Left lung (tissue), 4 donors: ENCODE measurements at regions not wholly inside any gene's neighbourhood (a gene's known extent, or its start where the extent isn't known, plus 50 kb on each side); places are given as distances from the start of the nearest gene placed in this dataset.
A peak's percentile ranks its signal among the peaks of the same experiment; 100 is the strongest.

ENCODE experiments used
- ATAC-seq: fragments of 200-7000 bp; cut with Tn5 transposase; one replicate; pipeline ENCODE4 v1.9.1; 2020; ENCODE audit warnings: moderate library complexity
- DNase-seq, 4 donors: peaks; one replicate each; pipeline ENCODE4 v3.0.0-alpha.2; 2013 to 2020
- H3K27ac ChIP-seq, 2 donors: fragments of 200-600 bp; sonication (generic) in 1 of 2; one replicate each; pipeline versions ENCODE4 v1.5.0 to v1.8.0; 2020 to 2021
- H3K27me3 ChIP-seq, 2 donors: fragments of 200-600 bp; sonication (generic) in 1 of 2; one replicate each; pipeline versions ENCODE4 v1.5.0 to v1.8.0; 2020 to 2021
- H3K36me3 ChIP-seq, 2 donors: fragments of 200-600 bp; sonication (generic) in 1 of 2; one replicate each; pipeline versions ENCODE4 v1.5.0 to v1.8.0; 2020 to 2021
- H3K4me1 ChIP-seq, 2 donors: fragments of 200-600 bp; one replicate each; pipeline ENCODE4 v1.8.0; 2021
- H3K4me3 ChIP-seq, 2 donors: fragments of 200-600 bp; sonication (generic) in 1 of 2; one replicate each; pipeline versions ENCODE4 v1.5.0 to v1.8.0; 2020 to 2021; ENCODE audit warnings: mild to moderate bottlenecking in 1 of 2
- H3K9me3 ChIP-seq, 2 donors: fragments of 200-600 bp; sonication (generic) in 1 of 2; one replicate each; pipeline versions ENCODE4 v1.5.0 to v1.8.0; 2020 to 2021
- CTCF ChIP-seq, 2 donors: fragments of 200-600 bp; sonication (generic) in 1 of 2; IDR thresholded peaks; one replicate each; pipeline versions ENCODE4 v1.5.0 to v1.8.0; 2021; ENCODE audit warnings: antibody characterized with exemption in 2 of 2
- intact Hi-C, 2 donors: fragments of 100-400 bp; cut with DNase I; formaldehyde crosslinking; loops; one replicate each; pipeline versions ENCODE4 v1.11.2 to v1.14.2; 2022
- donor health status: DM: no; HTN: yes; CAD: no.
- donor health status: DM: no; HTN: no; CAD: no.

GRCh38 chr5:89613222-89613956, 730.4 kb upstream of the MEF2C start:
- intact Hi-C loops, result no loop called here
- DNase-seq, result no peak

GRCh38 chr5:89606939-89607534, 724.1 kb upstream of the MEF2C start:
- H3K36me3 ChIP-seq, result no peaks in the 10 kb centered on the region
- no peaks in the 10 kb centered on the region for H3K4me1 ChIP-seq
- intact Hi-C loops, result no loop called here
- no peak overlapping the region for H3K27ac ChIP-seq
- no peak for ATAC-seq
- H3K27me3 ChIP-seq, result no peaks in the 10 kb centered on the region
- no peak overlapping the region for H3K4me3 ChIP-seq
- no peak for TF ChIP-seq CTCF (IDR thresholded peaks at IDR 0.05)
- peaks cover 0 to 2% of the 10 kb centered on the region in 2 donors for H3K9me3 ChIP-seq
- no peak for DNase-seq

More at GRCh38 chr5:89613222-89613956, 730.4 kb upstream of the MEF2C start:
- Histone ChIP-seq H3K27ac (no peak overlapping the region), H3K4me1 (no peaks in the 10 kb centered on the region), H3K27me3 (no peaks in the 10 kb centered on the region), H3K36me3 (no peaks in the 10 kb centered on the region), H3K9me3 (peaks cover 0 to 2% of the 10 kb centered on the region in 2 donors), H3K4me3 (no peak overlapping the region)
- TF ChIP-seq CTCF (IDR thresholded peaks at IDR 0.05), result no peak
- peak; percentile 68 for ATAC-seq

GRCh38 chr5:89604342-89604741, 721.4 kb upstream of the MEF2C start:
- TF ChIP-seq CTCF (IDR thresholded peaks at IDR 0.05), result no peak
- H3K27ac ChIP-seq, result no peak overlapping the region
- H3K4me1 ChIP-seq, result no peaks in the 10 kb centered on the region
- H3K4me3 ChIP-seq, result no peak overlapping the region
- no peaks in the 10 kb centered on the region for H3K36me3 ChIP-seq
- H3K9me3 ChIP-seq, result no peaks in the 10 kb centered on the region
- ATAC-seq, result no peak
- intact Hi-C loops, result no loop called here
- H3K27me3 ChIP-seq, result no peaks in the 10 kb centered on the region
- DNase-seq, result no peak

- intact Hi-C loops, result no loop called here
- Histone ChIP-seq H3K36me3 (no peaks in the 10 kb centered on the region), H3K27me3 (no peaks in the 10 kb centered on the region), H3K27ac (no peak overlapping the region), H3K9me3 (no peaks in the 10 kb centered on the region), H3K4me3 (no peak overlapping the region), H3K4me1 (no peaks in the 10 kb centered on the region)
- peak in 1 of 4 donors; percentile 39 for DNase-seq
- no peak for TF ChIP-seq CTCF (IDR thresholded peaks at IDR 0.05)
- ATAC-seq, result no peak
Measured at GRCh38 chr5:89601880-89602279, 718.9 kb upstream of the MEF2C start.

- H3K36me3 ChIP-seq, result no peaks in the 10 kb centered on the region
- ATAC-seq (no peak), DNase-seq (no peak)
- intact Hi-C loops, result no loop called here
- H3K27ac ChIP-seq, result no peak overlapping the region
- no peak for TF ChIP-seq CTCF (IDR thresholded peaks at IDR 0.05)
- H3K27me3 ChIP-seq, result no peaks in the 10 kb centered on the region
- H3K4me3 ChIP-seq, result no peak overlapping the region
- H3K4me1 ChIP-seq, result no peaks in the 10 kb centered on the region
- no peaks in the 10 kb centered on the region for H3K9me3 ChIP-seq
Measured at GRCh38 chr5:89597878-89598277, 714.9 kb upstream of the MEF2C start.
